Mucosa of stomach (tissue), 1 donor: ENCODE measurements at regions not wholly inside any gene's neighbourhood (a gene's known extent, or its start where the extent isn't known, plus 50 kb on each side); places are given as distances from the start of the nearest gene placed in this dataset.

ENCODE experiments used
- H3K27me3 ChIP-seq: one replicate; pipeline ENCODE4 v1.7.0; 2013; ENCODE audit warnings: mild to moderate bottlenecking, low read length; ENCODE audit not compliant: control insufficient read depth, insufficient read depth
- H3K36me3 ChIP-seq: one replicate; pipeline ENCODE4 v1.7.0; 2013; ENCODE audit warnings: low read length; ENCODE audit not compliant: control insufficient read depth, insufficient read depth
- H3K4me1 ChIP-seq: one replicate; pipeline ENCODE4 v1.7.0; 2013; ENCODE audit warnings: mild to moderate bottlenecking, low read length; ENCODE audit not compliant: control insufficient read depth, insufficient read depth
- H3K4me3 ChIP-seq: one replicate; pipeline ENCODE4 v1.7.0; 2013; ENCODE audit warnings: low read length
- H3K9ac ChIP-seq: one replicate; pipeline ENCODE4 v1.7.0; 2013; ENCODE audit warnings: mild to moderate bottlenecking, low read length, moderate library complexity
- H3K9me3 ChIP-seq: one replicate; pipeline ENCODE4 v1.7.0; 2013; ENCODE audit warnings: mild to moderate bottlenecking, low read length, moderate library complexity; ENCODE audit not compliant: control insufficient read depth
- donor health status: Pancreatic carcinoma.

DNA sequence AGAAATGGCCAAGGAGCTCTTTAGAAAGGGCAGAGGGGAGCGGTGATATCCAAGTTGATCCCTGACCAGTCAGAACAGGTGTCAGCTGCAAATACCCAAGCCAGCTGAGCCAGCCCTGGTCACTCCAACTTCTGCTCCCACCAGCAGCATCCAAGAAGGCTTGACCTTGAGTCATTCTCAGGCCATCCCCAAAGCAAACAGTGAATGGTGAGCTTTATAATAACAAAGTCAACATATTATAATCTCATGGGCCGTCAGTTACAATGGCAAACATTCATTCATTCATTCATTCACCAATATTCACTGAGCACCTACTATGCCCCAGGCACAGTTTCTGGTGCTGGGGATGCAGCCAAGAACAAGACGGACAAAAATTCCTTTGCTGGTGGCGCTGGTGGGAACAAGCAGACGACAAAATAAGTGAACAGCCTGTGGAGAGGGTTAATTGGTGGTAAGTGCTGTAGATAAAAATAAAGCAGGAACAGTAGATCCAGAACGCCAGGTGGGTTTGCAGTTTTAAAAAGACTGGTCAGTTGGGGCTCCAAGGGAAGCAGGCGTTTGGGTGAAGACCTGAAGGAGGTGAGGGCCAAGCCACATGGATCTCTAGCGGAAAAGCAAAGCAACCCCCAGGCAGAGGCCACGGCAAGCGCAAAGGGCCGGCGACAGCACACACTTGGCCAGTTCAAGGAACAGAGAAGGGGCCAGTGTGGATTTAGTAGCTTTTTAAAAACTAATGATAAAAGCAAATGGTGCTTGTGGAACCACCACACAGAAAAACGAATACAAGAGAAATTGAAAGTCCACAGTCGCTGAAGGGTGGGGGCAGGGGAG is 131.8 kb upstream of the PTPN1 start:
- Histone ChIP-seq H3K4me3 (no peak overlapping the region), H3K4me1 (peaks cover 41% of the 10 kb centered on the region), H3K9me3 (no peaks in the 10 kb centered on the region), H3K9ac (peak overlapping the region; percentile 31), H3K27me3 (no peaks in the 10 kb centered on the region), H3K36me3 (no peaks in the 10 kb centered on the region)

DNA sequence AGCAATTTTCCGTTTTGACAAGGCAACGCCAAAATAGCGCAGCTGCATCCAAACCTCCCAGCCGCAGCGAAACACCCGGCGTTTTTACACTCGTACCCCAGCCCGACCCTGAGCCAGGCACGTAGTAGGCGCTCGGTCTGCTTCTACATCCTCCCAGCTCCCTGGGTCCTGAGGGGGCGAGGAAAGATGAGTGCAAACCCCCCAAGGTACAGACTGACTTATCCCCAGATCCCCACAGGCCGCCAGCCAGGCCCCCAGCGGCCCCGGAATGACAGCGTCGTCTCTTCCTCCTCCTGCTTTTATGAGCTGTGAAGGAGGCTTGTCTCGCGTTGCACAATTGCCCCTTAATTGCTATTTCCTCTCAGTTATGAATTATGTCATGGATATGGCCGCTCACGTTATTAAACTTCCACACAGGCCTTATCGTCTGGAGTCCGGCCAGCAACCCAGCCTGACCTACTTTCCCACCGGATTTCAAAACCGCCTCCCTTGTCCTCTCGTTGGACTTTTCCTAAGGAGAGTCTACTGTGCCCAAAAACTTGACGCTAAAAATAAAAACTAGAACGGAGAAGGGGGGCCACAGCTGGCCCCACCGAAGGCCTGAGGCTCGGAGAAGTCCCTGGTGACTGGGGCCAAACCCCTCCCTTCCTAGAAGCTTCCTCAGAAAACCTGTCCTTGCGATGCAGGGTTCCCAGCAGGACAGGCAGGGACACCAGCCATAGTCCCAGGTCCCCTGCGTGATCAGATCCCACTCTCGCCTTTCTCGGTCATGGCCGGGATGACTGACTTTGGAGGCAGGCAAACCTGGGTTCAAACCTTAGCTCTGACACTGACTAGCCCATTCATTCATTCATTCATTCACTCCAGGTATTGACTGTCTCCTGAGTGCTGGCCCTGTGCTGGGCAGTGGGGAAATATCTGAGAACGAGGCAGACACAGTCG is 130.9 kb upstream of the PTPN1 start:
- H3K9me3 ChIP-seq, result no peaks in the 10 kb centered on the region
- no peaks in the 10 kb centered on the region for H3K36me3 ChIP-seq
- no peak overlapping the region for H3K4me3 ChIP-seq
- H3K9ac ChIP-seq, result peak overlapping the region; percentile 31
- no peaks in the 10 kb centered on the region for H3K27me3 ChIP-seq
- peaks cover 38% of the 10 kb centered on the region for H3K4me1 ChIP-seq

DNA sequence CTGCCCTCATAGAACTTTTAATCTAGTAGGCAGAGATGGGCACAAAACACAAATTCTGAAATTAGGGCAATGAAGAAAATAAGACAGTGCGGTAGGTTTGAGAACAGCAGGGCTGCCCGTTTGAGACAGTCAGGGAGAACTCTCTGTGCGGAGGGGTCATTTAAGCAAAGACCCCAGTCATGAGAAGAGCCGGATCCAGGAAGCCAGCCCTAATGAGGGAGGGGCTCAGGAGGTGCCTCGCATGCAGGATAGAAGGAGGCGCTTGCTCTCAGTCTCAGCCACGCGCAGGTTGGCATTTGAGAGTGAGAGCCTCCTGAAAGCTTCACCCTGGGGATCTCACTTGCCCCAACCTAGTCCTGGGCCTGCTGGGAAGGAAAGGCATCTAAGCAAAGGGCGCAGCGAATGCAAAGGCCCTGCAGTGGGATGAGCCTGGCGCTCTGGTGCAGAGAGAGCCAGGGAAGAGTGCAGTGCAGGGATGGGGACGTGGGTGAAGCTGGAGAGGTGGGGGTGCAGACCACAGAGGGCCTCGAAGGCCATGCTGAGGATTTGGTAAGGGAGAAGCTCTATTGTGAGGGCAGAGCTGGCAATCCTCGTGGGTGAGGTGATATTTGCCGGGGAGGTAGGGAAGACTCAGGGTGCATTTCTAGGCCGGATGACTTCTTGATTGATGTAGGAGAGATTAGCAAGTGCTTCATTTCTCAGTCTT is 130.0 kb upstream of the PTPN1 start:
- Histone ChIP-seq H3K4me3 (no peak overlapping the region), H3K4me1 (peaks cover 38% of the 10 kb centered on the region), H3K9me3 (no peaks in the 10 kb centered on the region), H3K27me3 (no peaks in the 10 kb centered on the region), H3K36me3 (no peaks in the 10 kb centered on the region), H3K9ac (no peak overlapping the region)

- Histone ChIP-seq H3K4me1 (peaks cover 38% of the 10 kb centered on the region), H3K9ac (no peak overlapping the region), H3K4me3 (no peak overlapping the region), H3K36me3 (no peaks in the 10 kb centered on the region), H3K27me3 (no peaks in the 10 kb centered on the region), H3K9me3 (no peaks in the 10 kb centered on the region)
Measured at GRCh38 chr20:50380697-50381040, 129.5 kb upstream of the PTPN1 start.

DNA sequence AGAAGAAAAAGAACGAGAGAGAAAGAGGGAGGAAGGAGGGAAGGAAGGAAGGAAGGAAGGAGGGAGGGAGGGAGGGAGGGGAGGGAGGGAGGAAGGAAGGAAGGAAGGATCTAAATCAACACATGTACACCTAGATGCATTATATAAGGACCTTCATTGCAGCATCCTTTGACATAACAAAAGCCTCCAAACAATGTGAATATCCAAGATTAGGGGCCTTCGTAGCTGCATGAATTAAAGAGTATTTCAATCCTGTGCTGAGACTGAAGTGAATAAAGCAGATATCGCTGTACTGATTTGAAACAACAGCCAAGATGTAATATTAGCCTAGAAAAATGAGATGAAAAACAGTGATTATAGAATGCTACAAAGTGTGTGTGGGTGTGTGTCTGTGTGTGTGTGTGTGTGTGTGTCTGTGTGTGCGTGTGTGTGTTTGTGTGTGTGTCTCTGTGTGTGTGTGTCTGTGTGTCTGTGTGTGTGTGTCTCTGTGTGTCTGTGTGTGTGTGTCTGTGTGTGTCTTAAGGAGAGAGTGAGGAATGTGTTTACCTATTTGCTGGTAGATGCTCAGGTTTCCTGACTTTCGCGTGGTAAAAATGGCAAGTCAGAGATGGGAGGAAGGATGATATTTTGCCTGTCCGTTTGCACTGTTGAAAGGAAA is 129.0 kb upstream of the PTPN1 start:
- no peak overlapping the region for H3K9ac ChIP-seq
- no peak overlapping the region for H3K4me3 ChIP-seq
- H3K4me1 ChIP-seq, result peaks cover 38% of the 10 kb centered on the region
- H3K9me3 ChIP-seq, result no peaks in the 10 kb centered on the region
- no peaks in the 10 kb centered on the region for H3K36me3 ChIP-seq
- H3K27me3 ChIP-seq, result no peaks in the 10 kb centered on the region

DNA sequence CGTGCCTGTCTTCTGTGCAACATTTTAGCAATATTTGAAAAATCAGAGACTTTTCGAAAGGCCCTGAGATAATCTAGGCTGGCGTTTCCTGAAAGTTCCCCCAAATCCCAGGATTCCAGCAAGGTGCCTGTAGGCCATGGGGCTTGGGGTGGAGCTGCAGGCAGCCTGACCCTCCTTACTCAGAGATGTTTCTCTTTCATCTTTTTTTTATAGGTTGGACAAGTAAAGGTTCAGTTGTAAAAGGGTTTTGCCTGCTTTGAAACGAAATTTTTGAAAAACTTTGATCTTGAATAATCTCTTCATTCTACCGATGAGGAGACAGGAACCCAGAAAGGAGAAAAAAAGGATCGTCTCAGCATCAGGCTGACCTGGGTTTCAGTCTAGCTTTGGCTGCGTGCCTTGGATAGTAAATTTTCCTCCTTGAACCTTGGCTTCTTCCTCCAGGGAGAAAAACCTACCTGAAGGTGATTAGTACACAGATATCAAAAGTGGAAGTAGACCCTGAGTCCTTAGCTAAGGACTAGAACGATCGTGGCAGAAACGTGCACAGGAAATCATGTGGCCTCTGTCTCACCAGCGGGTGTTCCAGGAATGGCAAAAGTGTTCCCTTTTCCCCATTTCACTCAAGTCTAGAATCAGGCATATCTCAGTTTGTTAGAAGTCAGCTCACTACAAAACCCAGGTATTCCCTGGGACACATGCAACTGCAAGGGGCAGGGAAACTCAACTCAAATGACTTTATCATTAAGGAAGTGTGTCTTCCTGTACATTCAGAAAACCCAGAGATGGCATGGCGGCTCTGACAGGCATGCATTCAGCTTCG is 128.2 kb upstream of the PTPN1 start:
- H3K36me3 ChIP-seq, result no peaks in the 10 kb centered on the region
- H3K9ac ChIP-seq, result no peak overlapping the region
- H3K9me3 ChIP-seq, result no peaks in the 10 kb centered on the region
- no peaks in the 10 kb centered on the region for H3K27me3 ChIP-seq
- H3K4me1 ChIP-seq, result peaks cover 38% of the 10 kb centered on the region
- no peak overlapping the region for H3K4me3 ChIP-seq

DNA sequence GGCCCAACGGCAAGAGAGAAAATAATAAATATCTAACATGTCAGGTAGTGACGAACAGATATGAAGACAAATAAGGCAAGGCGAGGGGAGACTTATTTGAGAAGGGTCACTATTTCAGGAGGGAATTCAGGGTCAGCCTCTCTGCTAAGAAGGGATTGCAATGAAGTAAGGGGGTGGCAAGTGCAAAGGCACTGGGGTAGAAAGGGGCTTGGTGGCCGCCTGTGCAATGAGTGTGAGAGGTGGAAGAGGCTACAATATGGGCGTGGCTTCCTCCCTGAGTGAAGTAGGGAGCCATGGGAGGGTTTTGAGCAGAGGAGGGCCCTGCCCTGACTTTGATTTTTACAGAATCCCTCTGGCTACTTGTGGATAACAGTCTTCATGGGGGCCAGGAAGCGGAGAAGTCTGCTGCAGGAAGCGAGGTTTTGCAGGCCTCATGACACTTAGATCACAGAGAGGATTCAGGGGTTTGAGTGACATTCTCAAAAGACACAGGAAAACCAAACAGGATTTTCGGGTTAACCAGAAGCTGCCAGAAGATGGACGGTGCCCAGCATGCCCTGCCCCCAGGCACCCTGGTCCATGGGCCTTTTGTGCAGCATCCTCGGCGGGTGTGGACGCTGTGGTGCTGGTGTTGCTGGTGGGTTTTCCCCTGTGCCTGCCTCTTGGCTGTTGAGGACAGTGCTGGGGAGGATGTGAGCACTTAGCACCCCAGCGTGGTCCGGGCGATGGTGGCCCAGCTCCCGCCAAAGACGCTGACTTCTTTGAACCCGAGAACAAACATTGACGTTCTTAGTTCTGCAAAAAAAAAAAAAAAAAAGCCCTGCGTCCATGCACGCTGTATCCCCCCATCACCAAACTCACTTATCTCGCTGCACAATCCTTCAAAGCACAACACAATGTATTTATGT is 124.2 kb upstream of the PTPN1 start:
- no peaks in the 10 kb centered on the region for H3K27me3 ChIP-seq
- H3K9ac ChIP-seq, result no peak overlapping the region
- no peaks in the 10 kb centered on the region for H3K36me3 ChIP-seq
- no peaks in the 10 kb centered on the region for H3K9me3 ChIP-seq
- peaks cover 44% of the 10 kb centered on the region for H3K4me1 ChIP-seq
- no peak overlapping the region for H3K4me3 ChIP-seq

DNA sequence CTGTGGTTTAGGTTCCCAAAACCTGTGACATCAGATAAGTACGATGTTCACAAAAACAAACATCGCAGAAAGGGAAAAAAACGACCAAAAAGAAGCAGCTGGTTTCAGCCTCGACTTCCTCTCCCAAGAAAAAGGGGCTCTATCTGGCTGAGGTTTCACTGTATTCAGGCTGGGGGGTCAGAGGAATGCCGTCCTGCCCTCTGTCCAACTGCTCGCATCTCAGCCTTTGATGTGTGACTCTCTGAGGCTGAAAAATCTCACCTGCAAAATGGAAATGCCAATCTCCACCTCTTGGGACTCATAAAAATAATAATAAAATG is 123.6 kb upstream of the PTPN1 start:
- no peak overlapping the region for H3K4me3 ChIP-seq
- peaks cover 45% of the 10 kb centered on the region for H3K4me1 ChIP-seq
- no peak overlapping the region for H3K9ac ChIP-seq

GRCh38 chr20:50387218-50387995 is 122.8 kb upstream of the PTPN1 start:
- Histone ChIP-seq H3K9ac (no peak overlapping the region), H3K4me1 (peaks cover 45% of the 10 kb centered on the region), H3K4me3 (no peak overlapping the region), H3K9me3 (no peaks in the 10 kb centered on the region), H3K36me3 (no peaks in the 10 kb centered on the region), H3K27me3 (no peaks in the 10 kb centered on the region)

More for the DNA sequence above, 123.6 kb upstream of the PTPN1 start:
- Histone ChIP-seq H3K36me3 (no peaks in the 10 kb centered on the region), H3K9me3 (no peaks in the 10 kb centered on the region), H3K27me3 (no peaks in the 10 kb centered on the region)

- no peaks in the 10 kb centered on the region for H3K27me3 ChIP-seq
- H3K4me3 ChIP-seq, result no peak overlapping the region
- H3K4me1 ChIP-seq, result peaks cover 42% of the 10 kb centered on the region
- no peak overlapping the region for H3K9ac ChIP-seq
- H3K36me3 ChIP-seq, result no peaks in the 10 kb centered on the region
- no peaks in the 10 kb centered on the region for H3K9me3 ChIP-seq
Measured at GRCh38 chr20:50387996-50388332, 122.2 kb upstream of the PTPN1 start.
